Epithelial cell of proximal tubule (primary cell): ENCODE measurements at regions not wholly inside any gene's neighbourhood (a gene's known extent, or its start where the extent isn't known, plus 50 kb on each side); places are given as distances from the start of the nearest gene placed in this dataset.

Experiments
- DNase-seq: peaks from one replicate; pipeline ENCODE4 v3.0.0-alpha.2; 2011; ENCODE audit warnings: low read depth
- H3K4me3 ChIP-seq: 2 replicates; pipeline ENCODE4 v1.5.1; 2011; ENCODE audit warnings: low read depth, mild to moderate bottlenecking, low read length
- CTCF ChIP-seq: conservative IDR thresholded peaks from 2 replicates; pipeline ENCODE4 v1.5.1; 2012; ENCODE audit warnings: low read depth, mild to moderate bottlenecking, low read length

GRCh38 chr12:107397890-107398500 lies 287.6 kb upstream of the PWP1 start:
- H3K4me3 ChIP-seq, result no peak overlapping the region
- no peak for DNase-seq
- TF ChIP-seq CTCF, result no peak

GRCh38 chr12:107399046-107399445 lies 286.6 kb upstream of the PWP1 start:
- DNase-seq, result no peak

GRCh38 chr12:107400686-107401447 lies 284.7 kb upstream of the PWP1 start:
- no peak for DNase-seq
- H3K4me3 ChIP-seq, result no peak overlapping the region
- no peak for TF ChIP-seq CTCF

More at GRCh38 chr12:107399046-107399445, 286.6 kb upstream of the PWP1 start:
- no peak for TF ChIP-seq CTCF
- H3K4me3 ChIP-seq, result no peak overlapping the region

GRCh38 chr12:107402041-107403022 lies 283.3 kb upstream of the PWP1 start:
- TF ChIP-seq CTCF, result peak; percentile 82
- H3K4me3 ChIP-seq, result no peak overlapping the region
- DNase-seq, result no peak

- no peak for DNase-seq
- peak; percentile 98 for TF ChIP-seq CTCF
- no peak overlapping the region for H3K4me3 ChIP-seq
These were observed 280.6 kb upstream of the PWP1 start for GRCh38 chr12:107404981-107405380.

GRCh38 chr12:107405436-107405835 lies 280.2 kb upstream of the PWP1 start:
- TF ChIP-seq CTCF, result no peak
- DNase-seq, result no peak
- H3K4me3 ChIP-seq, result no peak overlapping the region
